GM12878 (cell line): ENCODE measurements at regions not wholly inside any gene's neighbourhood (a gene's known extent, or its start where the extent isn't known, plus 50 kb on each side); places are given as distances from the start of the nearest gene placed in this dataset.

Experiments used
- ATAC-seq: fragments of 200-7000 bp; cut with Tn5 transposase; 3 replicates; pipeline ENCODE4 v1.9.1; 2020; ENCODE audit warnings: mild to moderate bottlenecking, moderate library complexity
- BruUV-seq: library from RNA; stranded (reverse); fragments of 400-500 nt; replicated peaks from 2 replicates; lab custom pipeline; 2021; lab: Mats Ljungman, UMichigan
- CTCF ChIA-PET: fragments of 300-600 bp; sonication (Branson Sonifier 250); formaldehyde crosslinking; extraction: SDS; loops from one replicate; lab custom pipeline; 2021; ENCODE audit warnings: inconsistent platforms; lab: Yijun Ruan, JAX
- POLR2A ChIA-PET: fragments of 350-600 bp; formaldehyde crosslinking; extraction: SDS; loops from one replicate; lab custom pipeline; 2021; ENCODE audit warnings: inconsistent platforms; lab: Charles Lee
- RAD21 ChIA-PET: fragments of 300-600 bp; sonication (Branson Sonifier 250); formaldehyde crosslinking; loops from one replicate; lab custom pipeline; 2023; ENCODE audit warnings: antibody characterized with exemption; ENCODE audit not compliant: unreplicated experiment; lab: Charles Lee
- SMC1A ChIA-PET: fragments of 300-600 bp; sonication (Branson Sonifier 250); formaldehyde crosslinking; loops from one replicate; lab custom pipeline; 2023; ENCODE audit not compliant: unreplicated experiment, uncharacterized antibody; lab: Charles Lee
- DNase-seq: peaks from one replicate; pipeline ENCODE4 v3.0.0-alpha.2; 2011; ENCODE audit warnings: low read depth, low spot score
- FAIRE-seq: peaks from 3 replicates; lab custom pipeline; 2011; peaks lifted over from hg19 to GRCh38; lab: Jason Lieb, UNC
- H2AFZ ChIP-seq: 2 replicates; pipeline ENCODE4 v1.6.0; 2011; ENCODE audit warnings: low read depth, low read length, control low read depth; ENCODE audit not compliant: control insufficient read depth
- H3K27ac ChIP-seq: 2 replicates; pipeline ENCODE4 v1.5.1; 2011; ENCODE audit warnings: control low read depth; ENCODE audit not compliant: control insufficient read depth, insufficient read depth
- H3K27me3 ChIP-seq, 2 experiments: replicated peaks in 1 of 2; 2 replicates each; pipeline versions ENCODE4 v1.6.0 to v1.6.1; 2011; ENCODE audit warnings: low read length in 1 of 2; ENCODE audit not compliant: control insufficient read depth in 2 of 2, insufficient read depth in 2 of 2
- H3K36me3 ChIP-seq, 2 experiments: 2 replicates each; pipeline ENCODE4 v1.5.1; 2011; ENCODE audit warnings: low read length in 1 of 2; ENCODE audit not compliant: control insufficient read depth in 2 of 2, insufficient read depth in 2 of 2
- H3K4me1 ChIP-seq: 2 replicates; pipeline ENCODE4 v1.6.1; 2011; ENCODE audit warnings: mild to moderate bottlenecking, low read length, moderate library complexity, mixed read lengths; ENCODE audit not compliant: control insufficient read depth, insufficient read depth
- H3K4me2 ChIP-seq: 2 replicates; pipeline ENCODE4 v1.6.0; 2011; ENCODE audit warnings: control low read depth; ENCODE audit not compliant: control insufficient read depth, insufficient read depth
- H3K4me3 ChIP-seq: fragments of 200-600 bp; sonication (generic); 2 replicates; pipeline ENCODE4 v1.5.1; 2016
- H3K79me2 ChIP-seq: 2 replicates; pipeline ENCODE4 v1.6.0; 2011; ENCODE audit warnings: low read length; ENCODE audit not compliant: control insufficient read depth, insufficient read depth
- H3K9ac ChIP-seq: 2 replicates; pipeline ENCODE4 v1.8.0; 2011; ENCODE audit warnings: low read length, control low read depth, mixed read lengths; ENCODE audit not compliant: control insufficient read depth, insufficient read depth
- H3K9me3 ChIP-seq: replicated peaks from 3 replicates; pipeline ENCODE4 v1.5.1; 2011; ENCODE audit warnings: mild to moderate bottlenecking, low read length; ENCODE audit not compliant: control insufficient read depth, insufficient read depth
- H4K20me1 ChIP-seq: 2 replicates; pipeline ENCODE4 v1.6.0; 2011; ENCODE audit not compliant: control insufficient read depth, insufficient read depth
- ASH2L ChIP-seq: fragments of 300-600, 200-600 bp; sonication (generic); IDR thresholded peaks from 2 replicates; pipeline ENCODE4 v1.6.1; 2017; ENCODE audit warnings: low read depth, mild to moderate bottlenecking, borderline replicate concordance
- BCL11A ChIP-seq: IDR thresholded peaks from 2 replicates; pipeline ENCODE4 v1.6.1; 2011; ENCODE audit warnings: low read depth, low read length
- BHLHE40 ChIP-seq, 2 experiments: fragments of 450-650 bp in 1 of 2; IDR thresholded peaks; 2 replicates each; pipeline ENCODE4 v1.6.1; 2011 to 2017; ENCODE audit warnings: low read depth in 2 of 2, borderline replicate concordance in 1 of 2, improper control_type of control experiment in 1 of 2, low read length in 1 of 2, mild to moderate bottlenecking in 1 of 2
- CHD2 ChIP-seq: IDR thresholded peaks from 2 replicates; pipeline ENCODE4 v1.6.1; 2011; ENCODE audit warnings: low read depth, low read length, improper control_type of control experiment, borderline replicate concordance
- E2F4 ChIP-seq: IDR thresholded peaks from 2 replicates; pipeline ENCODE4 v1.6.1; 2012; ENCODE audit warnings: low read depth, low read length, improper control_type of control experiment
- HDAC6 ChIP-seq: fragments of 200-600 bp; sonication (generic); IDR thresholded peaks from one replicate; pipeline ENCODE4 v1.8.0; 2017; ENCODE audit warnings: antibody characterized with exemption; ENCODE audit not compliant: unreplicated experiment
- HDGF ChIP-seq: fragments of 450-650 bp; IDR thresholded peaks from 2 replicates; pipeline ENCODE4 v1.6.1; 2016; ENCODE audit warnings: antibody characterized with exemption
- MLLT1 ChIP-seq: fragments of 450-650 bp; IDR thresholded peaks from 2 replicates; pipeline ENCODE4 v1.6.1; 2016; ENCODE audit warnings: mild to moderate bottlenecking
- SIX5 ChIP-seq: IDR thresholded peaks from 2 replicates; pipeline ENCODE4 v1.6.1; 2011; ENCODE audit warnings: mild to moderate bottlenecking, low read depth, low read length, moderate library complexity; ENCODE audit not compliant: severe bottlenecking
- SMAD5 ChIP-seq: IDR thresholded peaks from 2 replicates; pipeline ENCODE4 v1.6.1; 2016; ENCODE audit warnings: antibody characterized with exemption, low read depth
- TAF1 ChIP-seq: IDR thresholded peaks from 2 replicates; pipeline ENCODE4 v1.6.1; 2011; ENCODE audit warnings: mild to moderate bottlenecking, low read depth, low read length, borderline replicate concordance
- ZBED1 ChIP-seq: IDR thresholded peaks from 2 replicates; pipeline ENCODE4 v1.6.1; 2016; ENCODE audit warnings: borderline replicate concordance
- ZNF384 ChIP-seq: IDR thresholded peaks from 2 replicates; pipeline ENCODE4 v1.6.1; 2012; ENCODE audit warnings: low read depth, mild to moderate bottlenecking, low read length, improper control_type of control experiment, borderline replicate concordance
- ZZZ3 ChIP-seq: IDR thresholded peaks from 2 replicates; pipeline ENCODE4 v1.6.1; 2011; ENCODE audit warnings: low read depth; ENCODE audit not compliant: control insufficient read depth, insufficient read length
- WGBS: methylation state at CpG from one replicate; pipeline ENCODE4 v1.1.6; 2016; ENCODE audit warnings: low lambda C conversion rate; ENCODE audit not compliant: insufficient replicate concordance, insufficient coverage; ENCODE audit errors: missing lambda C conversion rate; 5-methylcytosine and 5-hydroxymethylcytosine counted together
- in situ Hi-C: fragments of 300-500 bp; cut with MboI; formaldehyde crosslinking; loops from 9 replicates; pipeline ENCODE4 v1.14.3; 2018; ENCODE audit warnings: mixed read lengths
- intact Hi-C: fragments of 100-400 bp; cut with micrococcal nuclease; formaldehyde crosslinking; loops from one replicate; pipeline ENCODE4 v1.14.2; 2022; ENCODE audit not compliant: unreplicated experiment
- TF ChIP-seq, protein P1 (sequence below): IDR thresholded peaks from 2 replicates; pipeline ENCODE4 v1.6.1; 2012; ENCODE audit warnings: low read depth, low read length, improper control_type of control experiment

GRCh38 chr1:181310560-181310959, 172.8 kb upstream of the CACNA1E start:
- ChIA-PET RAD21 (no interaction called here), CTCF (no interaction called here), POLR2A (no interaction called here), SMC1A (no interaction called here)
- no peak for TF ChIP-seq ZZZ3
- ATAC-seq (no peak), DNase-seq (no peak), FAIRE-seq (no peak)
- Histone ChIP-seq H3K9ac (no peak overlapping the region), H3K4me3 (no peak overlapping the region), H3K4me2 (no peak overlapping the region), H3K27ac (no peak overlapping the region), H2AFZ (no peak overlapping the region), H3K4me1 (no peaks in the 10 kb centered on the region), H3K79me2 (no peaks in the 10 kb centered on the region), H3K36me3 (no peaks in the 10 kb centered on the region), H4K20me1 (no peaks in the 10 kb centered on the region), H3K9me3 (no peaks in the 10 kb centered on the region), H3K27me3 (peaks cover 2 to 4% of the 10 kb centered on the region in 2 experiments; a peak in 3 of 4 replicates)
- no TSS peak for BruUV-seq
- 20% methylated on average over 2 of the region's 2 CpGs for WGBS
- intact Hi-C loops, result no loop called here
- in situ Hi-C loops, result no loop called here

DNA sequence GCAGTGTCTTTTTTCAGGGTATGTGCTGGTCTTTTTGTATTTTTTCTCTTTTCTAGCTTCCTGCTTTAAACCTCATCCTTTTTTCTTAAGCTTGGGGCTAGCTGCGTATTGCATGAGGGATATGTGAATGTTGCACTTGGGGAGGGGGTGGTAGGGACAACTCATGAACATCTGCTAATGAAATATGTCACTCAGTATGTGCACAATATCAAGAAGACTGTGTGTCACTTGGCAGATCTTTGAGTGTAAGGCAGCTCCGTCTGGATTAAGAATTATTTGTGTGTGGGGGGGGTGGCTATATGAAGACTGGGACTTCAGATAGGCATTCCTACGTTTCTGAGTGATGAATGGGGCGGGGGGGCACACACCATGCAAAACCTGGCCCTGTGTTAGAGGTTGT, 170.4 kb upstream of the CACNA1E start:
- RAD21 ChIA-PET, result interaction anchor here (0.6 kb wide), 1 partner anchor 112 kb away, joined by 3 read pairs; no protein-coding TSS in a partner anchor
- Histone ChIP-seq H3K9ac (no peak overlapping the region), H3K4me2 (no peak overlapping the region), H2AFZ (no peak overlapping the region)
- TF ChIP-seq HDAC6, result no peak
- TF ChIP-seq TAF1, result no peak
- no peak for TF ChIP-seq CHD2
- TF ChIP-seq, protein P1, sequence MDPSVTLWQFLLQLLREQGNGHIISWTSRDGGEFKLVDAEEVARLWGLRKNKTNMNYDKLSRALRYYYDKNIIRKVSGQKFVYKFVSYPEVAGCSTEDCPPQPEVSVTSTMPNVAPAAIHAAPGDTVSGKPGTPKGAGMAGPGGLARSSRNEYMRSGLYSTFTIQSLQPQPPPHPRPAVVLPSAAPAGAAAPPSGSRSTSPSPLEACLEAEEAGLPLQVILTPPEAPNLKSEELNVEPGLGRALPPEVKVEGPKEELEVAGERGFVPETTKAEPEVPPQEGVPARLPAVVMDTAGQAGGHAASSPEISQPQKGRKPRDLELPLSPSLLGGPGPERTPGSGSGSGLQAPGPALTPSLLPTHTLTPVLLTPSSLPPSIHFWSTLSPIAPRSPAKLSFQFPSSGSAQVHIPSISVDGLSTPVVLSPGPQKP, result no peak
- no peak for TF ChIP-seq E2F4
- no peak for TF ChIP-seq ASH2L
- no peak for TF ChIP-seq BCL11A
- TF ChIP-seq HDGF, result no peak
- no peak for TF ChIP-seq MLLT1
- TF ChIP-seq SIX5, result no peak
- no peak for TF ChIP-seq ZBED1
- no peak for TF ChIP-seq ZNF384
- no peak for TF ChIP-seq BHLHE40 (IDR thresholded peaks at IDR 0.05; ENCODE audit: borderline replicate concordance in 1 of 2, low read depth in 2 of 2, low read length in 1 of 2)
- TF ChIP-seq SMAD5, result no peak
- TF ChIP-seq, all 136 proteins: peak for 0
- no peaks in the 10 kb centered on the region for H3K36me3 ChIP-seq
- 18% methylated on average over 4 of the region's 4 CpGs for WGBS
- no peaks in the 10 kb centered on the region for H4K20me1 ChIP-seq
- ATAC-seq (no peak), FAIRE-seq (no peak), DNase-seq (no peak)
- in situ Hi-C loops, result no loop called here
- ChIA-PET CTCF (interaction anchor here (0.6 kb wide), 1 partner anchor 1022 kb away, joined by 4 read pairs; no protein-coding TSS in a partner anchor), POLR2A (no interaction called here), SMC1A (interaction anchor here (1.6 kb wide), 1 partner anchor 85 kb away, joined by 5 read pairs; no protein-coding TSS in a partner anchor)
- no peak overlapping the region for H3K27ac ChIP-seq
- H3K9me3 ChIP-seq, result no peaks in the 10 kb centered on the region
- no peak overlapping the region for H3K4me3 ChIP-seq
- intact Hi-C loops, result no loop called here
- H3K27me3 ChIP-seq, result peaks cover 3 to 12% of the 10 kb centered on the region in 2 experiments; a peak in 3 of 4 replicates
- H3K79me2 ChIP-seq, result no peaks in the 10 kb centered on the region
- H3K4me1 ChIP-seq, result no peaks in the 10 kb centered on the region
- no TSS peak for BruUV-seq
